Stimulated activated CD8-positive, alpha-beta memory T cell treated with anti-CD3 and anti-CD28 coated beads, Interleukin-4, amount 100 ng/mL, for 1 hour (primary cell): ENCODE measurements at regions not wholly inside any gene's neighbourhood (a gene's known extent, or its start where the extent isn't known, plus 50 kb on each side); places are given as distances from the start of the nearest gene placed in this dataset.
"Not testable (repeated sequence)": the region's sequence is repeated elsewhere in the genome, so short reads cannot be mapped to it uniquely, and the experiment has no call there.

ENCODE experiments used
- DNase-seq, 2 donors: peaks; one replicate each; pipeline ENCODE4 v3.0.0-alpha.2; 2020; ENCODE audit warnings: low read depth in 2 of 2, low spot score in 1 of 2

GRCh38 chr9:78666818-78667414 lies 370.0 kb downstream of the PSAT1 start:
- no peak for DNase-seq

GRCh38 chr9:78668148-78668832 lies 371.4 kb downstream of the PSAT1 start:
- DNase-seq, result no peak

- DNase-seq, result no peak
These were observed 372.7 kb downstream of the PSAT1 start for GRCh38 chr9:78669591-78669990.

GRCh38 chr9:78671785-78672184 lies 374.9 kb downstream of the PSAT1 start:
- no peak for DNase-seq

GRCh38 chr9:78674874-78675273 lies 377.9 kb downstream of the PSAT1 start:
- DNase-seq, result no peak

GRCh38 chr9:78676009-78676408 lies 379.1 kb downstream of the PSAT1 start:
- DNase-seq, result no peak

GRCh38 chr9:78676623-78677022 lies 379.7 kb downstream of the PSAT1 start:
- DNase-seq, result no peak

- no peak for DNase-seq
These were observed 380.4 kb downstream of the PSAT1 start for GRCh38 chr9:78677326-78677725.

- no peak for DNase-seq
These were observed 382.0 kb downstream of the PSAT1 start for GRCh38 chr9:78678877-78679276.

- no peak for DNase-seq
These were observed 383.3 kb downstream of the PSAT1 start for GRCh38 chr9:78680196-78680595.

GRCh38 chr9:78682216-78682615 lies 385.3 kb downstream of the PSAT1 start:
- DNase-seq, result no peak

GRCh38 chr9:78685471-78685870 lies 388.5 kb downstream of the PSAT1 start:
- DNase-seq, result no peak

GRCh38 chr9:78688796-78689195 lies 391.9 kb downstream of the PSAT1 start:
- no peak for DNase-seq

GRCh38 chr9:78691542-78691941 lies 394.6 kb downstream of the PSAT1 start:
- no peak for DNase-seq

- no peak for DNase-seq
These were observed 395.9 kb downstream of the PSAT1 start for GRCh38 chr9:78692871-78693270.

- DNase-seq, result no peak
These were observed 398.0 kb downstream of the PSAT1 start for GRCh38 chr9:78694974-78695373.

GRCh38 chr9:78695519-78695918 lies 398.6 kb downstream of the PSAT1 start:
- DNase-seq, result no peak

- DNase-seq, result no peak
These were observed 400.7 kb downstream of the PSAT1 start for GRCh38 chr9:78697618-78698017.

GRCh38 chr9:78698371-78698770 lies 401.4 kb downstream of the PSAT1 start:
- DNase-seq, result no peak

GRCh38 chr9:78699217-78699616 lies 402.3 kb downstream of the PSAT1 start:
- not testable (repeated sequence) for DNase-seq

GRCh38 chr9:78704153-78704552 lies 407.2 kb downstream of the PSAT1 start:
- not testable (repeated sequence) for DNase-seq

GRCh38 chr9:78707080-78707479 lies 410.2 kb downstream of the PSAT1 start:
- no peak for DNase-seq

- DNase-seq, result no peak
These were observed 410.6 kb downstream of the PSAT1 start for GRCh38 chr9:78707481-78707991.
